HG03342 (cell line): ENCODE measurements at regions not wholly inside any gene's neighbourhood (a gene's known extent, or its start where the extent isn't known, plus 50 kb on each side); places are given as distances from the start of the nearest gene placed in this dataset.
"Not testable (repeated sequence)": the region's sequence is repeated elsewhere in the genome, so short reads cannot be mapped to it uniquely, and the experiment has no call there.

Experiments used
- ATAC-seq: cut with Tn5 transposase; IDR thresholded peaks from one replicate; pipeline ENCODE4 v1.9.1; 2021; ENCODE audit warnings: mild to moderate bottlenecking, moderate library complexity; ENCODE audit not compliant: unreplicated experiment

DNA sequence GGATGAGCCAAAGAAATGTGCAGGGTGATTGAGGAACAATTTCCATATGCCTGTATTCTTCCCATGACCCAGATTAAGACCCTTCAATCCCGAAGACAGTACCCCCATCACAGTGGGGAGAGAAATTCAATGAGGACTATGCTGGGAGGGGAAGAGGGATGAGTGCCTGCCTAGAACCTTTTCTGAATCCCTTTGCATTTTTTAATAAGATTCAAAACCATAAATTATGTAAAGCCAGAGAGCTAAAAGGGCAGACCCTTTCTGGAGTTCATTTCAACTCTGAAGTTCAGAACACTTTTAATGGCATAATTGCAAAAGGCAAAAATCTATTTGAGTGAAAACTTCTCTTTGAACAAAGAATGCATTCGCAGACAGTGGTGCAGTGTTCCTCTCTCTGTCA, 529.5 kb downstream of the NTRK3 start:
- ATAC-seq = no peak

- ATAC-seq = no peak
These were observed 532.2 kb downstream of the NTRK3 start for GRCh38 chr15:87724330-87724729.

- no peak for ATAC-seq
These were observed 533.4 kb downstream of the NTRK3 start for GRCh38 chr15:87722941-87723691.

GRCh38 chr15:87720235-87720634, 536.3 kb downstream of the NTRK3 start:
- no peak for ATAC-seq

- no peak for ATAC-seq
These were observed 540.1 kb downstream of the NTRK3 start for GRCh38 chr15:87716422-87716821.

- ATAC-seq = no peak
These were observed 541.3 kb downstream of the NTRK3 start for GRCh38 chr15:87715252-87715651.

DNA sequence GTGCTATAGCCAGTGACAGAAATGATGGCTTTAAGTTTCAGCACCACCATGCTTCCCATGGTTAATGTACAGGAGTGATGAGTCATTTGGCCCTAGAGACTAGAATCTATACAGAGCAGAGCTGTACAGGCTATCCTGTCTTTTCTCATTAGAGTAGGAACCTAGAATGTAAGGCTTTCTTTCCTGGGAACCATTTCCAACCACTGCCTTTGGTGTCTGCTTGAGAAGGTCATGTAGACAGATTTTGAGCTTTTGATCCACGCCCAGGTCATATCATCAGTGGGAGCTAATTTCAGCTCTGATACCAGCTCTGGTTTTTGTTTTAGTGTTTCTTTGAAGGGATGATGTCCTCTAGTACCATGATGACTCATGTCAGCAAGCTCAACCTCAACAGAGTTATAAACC, 543.1 kb downstream of the NTRK3 start:
- no peak for ATAC-seq

DNA sequence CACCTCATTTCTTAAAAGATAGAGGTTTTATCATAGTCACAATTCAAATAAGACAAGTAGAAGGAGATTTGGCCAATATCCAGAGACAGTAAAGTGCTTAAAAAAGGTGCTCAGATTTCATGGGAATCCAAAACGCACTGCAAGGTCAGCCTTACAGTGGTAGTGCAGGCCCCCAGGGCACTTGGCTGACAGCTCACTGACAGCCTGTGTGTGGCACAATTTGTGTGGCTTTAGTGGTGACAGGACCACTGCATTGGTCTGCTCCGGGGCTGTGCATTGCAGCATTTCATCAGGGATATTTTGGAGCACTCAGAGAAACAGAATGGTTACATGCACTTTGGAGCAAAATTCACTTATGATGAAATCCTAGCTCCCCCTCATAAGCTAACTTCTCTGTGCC, 544.3 kb downstream of the NTRK3 start:
- no peak for ATAC-seq

GRCh38 chr15:87711026-87711425, 545.5 kb downstream of the NTRK3 start:
- ATAC-seq = no peak

- no peak for ATAC-seq
These were observed 546.1 kb downstream of the NTRK3 start for GRCh38 chr15:87710406-87710805.

GRCh38 chr15:87707566-87708130, 548.9 kb downstream of the NTRK3 start:
- no peak for ATAC-seq

DNA sequence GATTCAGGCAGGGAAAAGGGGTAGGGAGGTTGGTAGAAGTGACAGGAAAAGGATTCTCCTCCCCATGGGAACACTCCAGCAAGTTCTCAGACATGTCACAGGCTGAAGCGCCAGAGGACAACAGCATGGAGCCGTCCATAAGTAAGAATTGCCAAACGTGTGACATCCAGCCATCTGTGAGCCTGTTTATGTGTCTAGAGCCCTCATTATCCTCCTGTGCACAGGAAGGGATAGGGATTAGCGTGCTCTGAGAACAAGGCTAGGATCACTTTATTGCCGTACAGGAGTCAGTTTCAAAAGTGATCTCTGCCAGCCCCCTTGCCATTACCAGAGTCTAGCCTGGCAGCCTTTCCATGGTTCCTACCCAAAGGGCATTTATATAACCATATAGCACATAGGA, 549.5 kb downstream of the NTRK3 start:
- ATAC-seq = no peak

- ATAC-seq = no peak
These were observed 550.5 kb downstream of the NTRK3 start for GRCh38 chr15:87706001-87706400.

DNA sequence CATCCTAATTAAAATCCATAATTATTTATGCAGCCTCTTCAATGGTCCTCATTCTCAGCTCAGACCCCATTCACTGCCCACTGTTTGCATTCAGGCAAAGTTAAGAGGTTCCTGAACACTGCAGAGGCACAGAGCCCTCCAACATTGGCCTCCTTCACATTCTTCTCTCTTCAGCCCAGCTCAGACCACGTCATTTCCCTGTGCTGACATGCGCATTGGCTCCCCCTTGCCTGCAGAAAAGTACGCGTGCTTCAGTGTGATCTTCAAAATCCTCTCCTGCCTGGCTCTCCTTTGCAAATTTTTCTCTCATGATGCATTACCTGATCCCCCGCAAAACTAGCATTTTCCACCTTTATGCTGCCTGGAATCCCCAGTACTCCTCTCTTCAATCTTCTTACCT, 552.3 kb downstream of the NTRK3 start:
- no peak for ATAC-seq

DNA sequence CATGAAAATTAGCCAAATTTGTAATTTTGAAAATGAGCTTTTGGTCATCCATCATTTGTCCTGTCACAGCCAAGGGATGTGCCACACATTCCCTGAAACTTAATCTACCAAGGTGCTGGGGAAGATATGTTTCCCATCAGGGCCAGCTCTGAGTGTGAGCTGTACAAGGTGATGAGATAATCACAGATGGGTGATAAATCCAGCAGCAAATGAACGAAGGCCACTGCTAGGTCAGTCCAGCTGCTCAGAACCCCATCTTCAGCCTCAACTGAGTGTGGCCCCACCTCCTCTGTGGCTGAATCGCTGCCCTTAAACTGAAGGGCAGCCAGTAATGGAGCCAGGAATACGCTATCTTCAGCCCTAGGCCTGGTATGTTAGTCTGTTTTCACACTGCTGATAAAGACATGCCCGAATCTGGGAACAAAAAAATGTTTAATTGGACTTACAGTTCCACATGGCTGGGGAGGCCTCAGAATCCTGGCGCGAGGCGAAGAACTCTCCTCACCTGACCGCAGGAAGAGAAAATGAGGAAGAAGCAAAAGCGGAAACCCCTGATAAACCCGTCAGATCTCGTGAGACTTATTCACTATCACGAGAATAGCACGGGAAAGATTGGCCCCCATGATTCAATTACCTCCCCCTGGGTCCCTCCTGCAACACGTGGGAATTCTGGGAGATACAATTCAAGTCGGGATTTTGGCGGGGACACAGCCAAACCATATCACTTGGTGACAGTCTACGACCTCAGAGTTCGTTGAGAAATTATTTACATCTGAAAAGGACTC, 553.0 kb downstream of the NTRK3 start:
- no peak for ATAC-seq

DNA sequence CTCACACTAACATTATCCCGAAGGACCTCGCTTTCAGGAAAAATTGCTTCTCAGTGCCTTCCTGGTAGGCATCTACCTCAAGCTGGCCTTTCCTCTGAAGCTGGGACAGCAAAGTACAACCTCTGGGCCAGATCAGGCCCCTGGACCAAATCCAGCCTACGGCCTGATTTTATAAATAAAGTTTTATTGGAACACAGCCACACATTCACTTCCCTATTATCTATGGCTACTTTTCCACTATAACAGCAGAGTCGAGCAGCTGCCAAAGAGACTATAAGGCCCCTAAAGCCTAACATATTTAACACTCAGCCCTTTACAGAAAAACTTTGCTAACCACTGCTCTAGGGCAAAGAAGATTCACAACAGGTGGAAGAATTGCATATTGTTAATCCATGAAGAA, 554.3 kb downstream of the NTRK3 start:
- ATAC-seq = no peak

DNA sequence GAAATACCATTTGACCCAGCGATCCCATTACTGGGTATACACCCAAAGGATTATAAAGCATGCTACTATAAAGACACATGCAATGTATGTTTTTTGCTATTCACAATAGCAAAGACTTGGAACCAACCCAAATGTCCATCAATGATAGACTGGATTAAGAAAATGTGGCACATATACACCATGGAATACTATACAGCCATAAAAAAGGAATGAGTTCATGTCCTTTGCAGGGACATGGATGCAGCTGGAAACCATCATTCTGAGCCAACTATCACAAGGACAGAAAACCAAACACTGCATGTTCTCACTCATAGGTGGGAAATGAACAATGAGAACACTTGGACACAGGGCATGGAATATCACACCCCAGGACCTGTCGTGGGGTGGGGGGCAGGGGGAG, 558.1 kb downstream of the NTRK3 start:
- not testable (repeated sequence) for ATAC-seq

DNA sequence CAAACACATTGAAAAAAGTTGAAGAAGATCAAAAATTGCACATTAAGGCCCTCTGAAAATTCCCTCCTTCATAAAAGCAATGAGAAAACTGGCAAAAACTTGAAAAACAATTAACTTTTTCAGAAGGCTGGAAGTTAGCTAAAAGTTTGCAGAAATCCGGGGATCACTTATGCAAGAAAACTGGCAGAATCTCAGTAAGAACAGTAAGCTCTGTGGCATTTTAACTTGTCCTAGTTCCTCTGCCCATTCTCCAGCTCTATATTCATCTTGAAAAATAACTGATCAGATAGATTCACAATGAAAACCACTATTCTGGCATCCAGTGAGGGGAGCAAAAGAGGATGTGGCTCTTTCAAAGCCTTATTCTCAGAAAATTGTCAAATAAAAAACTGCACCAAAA, 566.8 kb downstream of the NTRK3 start:
- no peak for ATAC-seq

GRCh38 chr15:87687523-87687870, 569.0 kb downstream of the NTRK3 start:
- ATAC-seq = no peak

DNA sequence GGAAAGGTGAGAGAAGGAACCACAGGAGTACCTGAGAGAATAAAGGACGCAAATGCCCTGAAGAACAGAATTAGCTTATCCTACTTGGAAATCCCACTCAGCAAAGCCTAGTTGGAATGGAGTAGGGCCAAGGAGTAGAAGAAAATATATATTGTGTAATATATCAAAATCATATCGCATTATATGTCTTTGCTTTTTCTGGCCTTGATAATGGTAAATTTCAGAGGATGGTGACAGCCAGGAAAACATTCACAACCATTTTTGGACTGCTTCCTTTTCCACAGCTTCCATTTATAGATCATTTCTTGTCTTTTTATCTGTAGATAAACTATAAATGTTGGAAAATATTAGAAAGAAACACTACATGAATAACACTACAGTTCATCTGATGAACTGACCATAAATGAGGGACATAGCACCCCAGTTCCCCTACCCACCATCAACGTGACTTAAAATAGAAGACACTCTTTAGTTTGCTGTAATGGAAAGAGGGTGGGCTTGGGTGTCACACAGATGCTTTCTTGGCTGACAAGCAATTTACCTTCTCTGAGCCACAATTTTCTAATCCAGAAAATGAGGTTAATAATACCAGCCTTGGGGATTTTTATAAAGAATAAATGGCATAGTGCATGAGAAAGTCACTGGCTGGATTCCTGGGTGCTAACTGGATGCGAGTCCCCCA, 569.6 kb downstream of the NTRK3 start:
- ATAC-seq = no peak

DNA sequence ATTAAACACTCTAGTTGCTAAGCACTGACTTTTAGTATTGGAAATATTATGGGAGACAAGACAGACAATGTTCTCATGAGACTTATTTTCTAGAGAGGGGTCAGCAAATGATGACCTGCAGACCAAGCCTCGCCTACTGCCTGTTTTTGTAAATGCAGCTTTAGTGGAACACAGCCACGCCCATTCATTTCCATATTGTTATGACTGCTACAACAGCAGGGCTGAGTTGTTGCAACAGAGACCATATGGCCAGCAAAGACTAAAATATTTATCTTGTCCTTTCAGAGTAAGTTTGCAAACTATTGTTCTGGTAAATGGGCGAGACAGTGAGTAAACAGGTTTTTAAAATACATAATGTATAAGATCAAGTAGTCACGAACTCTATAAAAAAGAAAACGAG, 570.2 kb downstream of the NTRK3 start:
- no peak for ATAC-seq

DNA sequence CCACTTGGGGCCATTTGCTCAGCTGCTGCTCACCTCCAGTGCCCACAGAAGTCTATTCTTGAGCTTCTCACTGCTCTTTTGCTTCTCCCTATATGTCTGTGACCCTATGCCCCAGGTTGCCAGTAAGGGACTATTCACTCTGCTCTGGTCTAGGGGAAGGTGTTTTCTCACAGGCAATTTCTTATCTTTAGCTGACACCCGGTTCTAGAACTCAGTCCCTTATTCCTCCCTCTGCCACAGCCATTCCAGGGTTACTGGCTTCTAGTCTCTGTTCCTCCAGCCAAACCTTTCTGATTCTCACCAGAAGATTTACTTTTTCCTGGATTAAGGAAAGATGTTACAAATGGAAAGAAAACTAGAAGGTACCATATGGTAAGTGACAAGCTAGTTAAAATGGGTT, 574.0 kb downstream of the NTRK3 start:
- ATAC-seq = no peak
